ENCODE measurements at regions not wholly inside any gene's neighbourhood (a gene's known extent, or its start where the extent isn't known, plus 50 kb on each side); places are given as distances from the start of the nearest gene placed in this dataset.
A peak's percentile ranks its signal among the peaks of the same experiment; 100 is the strongest.
"Not testable (repeated sequence)": the region's sequence is repeated elsewhere in the genome, so short reads cannot be mapped to it uniquely, and the experiment has no call there.

- Mint-ChIP-seq H3K4me3 (no peak overlapping the region), H3K27me3 (no peaks in the 10 kb centered on the region), H3K9me3 (peaks cover 0 to 13% (median 4%) of the 10 kb centered on the region in 8 donors), H3K27ac (no peak overlapping the region), H3K4me1 (no peaks in the 10 kb centered on the region), H3K36me3 (no peaks in the 10 kb centered on the region)
- no peaks in the 10 kb centered on the region for H3K36me3 ChIP-seq (ENCODE audit: insufficient read depth, low read length)
- DNase-seq, result no peak
- H3K4me1 ChIP-seq (ENCODE audit: insufficient read depth, low read length), result no peaks in the 10 kb centered on the region
- intact Hi-C loops (cut with micrococcal nuclease), result no loop called here
- ChIA-PET CTCF (ENCODE audit: partially characterized antibody) (no interaction called here), POLR2A (ENCODE audit: partially characterized antibody) (no interaction called here)
- H3K4me3 ChIP-seq (ENCODE audit: low read length in 2 of 2), result no peak overlapping the region
- no peaks in the 10 kb centered on the region for H3K27me3 ChIP-seq (ENCODE audit: insufficient read depth, low read length)
- H3K27ac ChIP-seq (ENCODE audit: low read depth, low read length), result no peak overlapping the region
- no peaks in the 10 kb centered on the region for H3K9me3 ChIP-seq (ENCODE audit: control insufficient read depth in 1 of 2, low read length in 2 of 2)
Observed at GRCh38 chr6:49110916-49111315, 352.1 kb downstream of the MMUT start.

- H3K27ac ChIP-seq (ENCODE audit: low read depth, low read length); H3K36me3 Mint-ChIP-seq; H3K4me1 Mint-ChIP-seq; H3K4me3 Mint-ChIP-seq; CTCF ChIA-PET (ENCODE audit: partially characterized antibody); DNase-seq; H3K4me1 ChIP-seq (ENCODE audit: insufficient read depth, low read length); H3K4me3 ChIP-seq (ENCODE audit: low read length in 2 of 2); H3K36me3 ChIP-seq (ENCODE audit: insufficient read depth, low read length); H3K9me3 ChIP-seq (ENCODE audit: control insufficient read depth in 1 of 2, low read length in 2 of 2); H3K27me3 ChIP-seq (ENCODE audit: insufficient read depth, low read length); POLR2A ChIA-PET (ENCODE audit: partially characterized antibody); H3K27me3 Mint-ChIP-seq; H3K27ac Mint-ChIP-seq; intact Hi-C loops (cut with micrococcal nuclease): not testable (repeated sequence)
- H3K9me3 Mint-ChIP-seq, result peaks cover 0 to 12% (median 1%) of the 10 kb centered on the region in 8 donors
Observed at GRCh38 chr6:49097664-49098063, 365.4 kb downstream of the MMUT start.

- no peaks in the 10 kb centered on the region for H3K36me3 ChIP-seq (ENCODE audit: insufficient read depth, low read length)
- no peak overlapping the region for H3K27ac ChIP-seq (ENCODE audit: low read depth, low read length)
- Mint-ChIP-seq H3K27ac (no peak overlapping the region), H3K9me3 (peaks cover 0 to 12% (median 1%) of the 10 kb centered on the region in 8 donors), H3K36me3 (no peaks in the 10 kb centered on the region), H3K27me3 (no peaks in the 10 kb centered on the region), H3K4me3 (no peak overlapping the region), H3K4me1 (no peaks in the 10 kb centered on the region)
- no peaks in the 10 kb centered on the region for H3K4me1 ChIP-seq (ENCODE audit: insufficient read depth, low read length)
- intact Hi-C loops (cut with micrococcal nuclease), result no loop called here
- no peak for DNase-seq
- CTCF ChIA-PET (ENCODE audit: partially characterized antibody), result no interaction called here
- POLR2A ChIA-PET (ENCODE audit: partially characterized antibody), result no interaction called here
- H3K4me3 ChIP-seq (ENCODE audit: low read length in 2 of 2), result no peak overlapping the region
- no peaks in the 10 kb centered on the region for H3K27me3 ChIP-seq (ENCODE audit: insufficient read depth, low read length)
- H3K9me3 ChIP-seq (ENCODE audit: control insufficient read depth in 1 of 2, low read length in 2 of 2), result no peaks in the 10 kb centered on the region
Observed at GRCh38 chr6:49097116-49097515, 365.9 kb downstream of the MMUT start.

- H3K9me3 ChIP-seq (ENCODE audit: control insufficient read depth in 1 of 2, low read length in 2 of 2), result peaks cover 0 to 2% of the 10 kb centered on the region in 2 donors
- H3K36me3 ChIP-seq (ENCODE audit: insufficient read depth, low read length), result no peaks in the 10 kb centered on the region
- Mint-ChIP-seq H3K27ac (no peak overlapping the region), H3K27me3 (no peaks in the 10 kb centered on the region), H3K36me3 (no peaks in the 10 kb centered on the region), H3K4me3 (no peak overlapping the region), H3K4me1 (no peaks in the 10 kb centered on the region), H3K9me3 (peaks cover 0 to 10% (median 0%) of the 10 kb centered on the region in 8 donors)
- intact Hi-C loops (cut with micrococcal nuclease), result no loop called here
- no peak overlapping the region for H3K4me3 ChIP-seq (ENCODE audit: low read length in 2 of 2)
- no peaks in the 10 kb centered on the region for H3K27me3 ChIP-seq (ENCODE audit: insufficient read depth, low read length)
- POLR2A ChIA-PET (ENCODE audit: partially characterized antibody), result no interaction called here
- CTCF ChIA-PET (ENCODE audit: partially characterized antibody), result no interaction called here
- DNase-seq, result no peak
- H3K27ac ChIP-seq (ENCODE audit: low read depth, low read length), result no peak overlapping the region
- no peaks in the 10 kb centered on the region for H3K4me1 ChIP-seq (ENCODE audit: insufficient read depth, low read length)
Observed at GRCh38 chr6:49088631-49089030, 374.4 kb downstream of the MMUT start.

- Mint-ChIP-seq H3K9me3 (peaks cover 0 to 10% (median 2%) of the 10 kb centered on the region in 8 donors), H3K36me3 (no peaks in the 10 kb centered on the region), H3K27me3 (no peaks in the 10 kb centered on the region), H3K27ac (no peak overlapping the region), H3K4me1 (no peaks in the 10 kb centered on the region), H3K4me3 (no peak overlapping the region)
- no peaks in the 10 kb centered on the region for H3K4me1 ChIP-seq (ENCODE audit: insufficient read depth, low read length)
- no peak overlapping the region for H3K27ac ChIP-seq (ENCODE audit: low read depth, low read length)
- no peak overlapping the region for H3K4me3 ChIP-seq (ENCODE audit: low read length in 2 of 2)
- intact Hi-C loops (cut with micrococcal nuclease), result no loop called here
- peaks cover 0 to 4% of the 10 kb centered on the region in 2 donors for H3K9me3 ChIP-seq (ENCODE audit: control insufficient read depth in 1 of 2, low read length in 2 of 2)
- CTCF ChIA-PET (ENCODE audit: partially characterized antibody), result no interaction called here
- H3K36me3 ChIP-seq (ENCODE audit: insufficient read depth, low read length), result no peaks in the 10 kb centered on the region
- H3K27me3 ChIP-seq (ENCODE audit: insufficient read depth, low read length), result no peaks in the 10 kb centered on the region
- POLR2A ChIA-PET (ENCODE audit: partially characterized antibody), result no interaction called here
- no peak for DNase-seq
Observed at GRCh38 chr6:49087369-49087768, 375.7 kb downstream of the MMUT start.

GRCh38 chr6:49082611-49083010 lies 380.4 kb downstream of the MMUT start:
- intact Hi-C loops (cut with micrococcal nuclease), result no loop called here
- H3K9me3 ChIP-seq (ENCODE audit: control insufficient read depth in 1 of 2, low read length in 2 of 2), result peaks cover 0 to 4% of the 10 kb centered on the region in 2 donors
- no peaks in the 10 kb centered on the region for H3K27me3 Mint-ChIP-seq
- no peaks in the 10 kb centered on the region for H3K36me3 ChIP-seq (ENCODE audit: insufficient read depth, low read length)
- peaks cover 0 to 11% (median 4%) of the 10 kb centered on the region in 8 donors for H3K9me3 Mint-ChIP-seq
- no peak for DNase-seq
- no peak overlapping the region for H3K4me3 Mint-ChIP-seq
- no peaks in the 10 kb centered on the region for H3K4me1 Mint-ChIP-seq
- H3K27me3 ChIP-seq (ENCODE audit: insufficient read depth, low read length), result no peaks in the 10 kb centered on the region
- H3K27ac Mint-ChIP-seq, result no peak overlapping the region
- no peaks in the 10 kb centered on the region for H3K4me1 ChIP-seq (ENCODE audit: insufficient read depth, low read length)
- ChIA-PET CTCF (ENCODE audit: partially characterized antibody) (no interaction called here), POLR2A (ENCODE audit: partially characterized antibody) (no interaction called here)
- no peak overlapping the region for H3K4me3 ChIP-seq (ENCODE audit: low read length in 2 of 2)
- H3K27ac ChIP-seq (ENCODE audit: low read depth, low read length), result no peak overlapping the region
- H3K36me3 Mint-ChIP-seq, result no peaks in the 10 kb centered on the region

GRCh38 chr6:49072885-49073620 lies 390.0 kb downstream of the MMUT start:
- Mint-ChIP-seq H3K4me1 (no peaks in the 10 kb centered on the region), H3K36me3 (no peaks in the 10 kb centered on the region), H3K27me3 (no peaks in the 10 kb centered on the region), H3K9me3 (peaks cover 0 to 17% (median 4%) of the 10 kb centered on the region in 8 donors), H3K27ac (peak overlapping the region in 1 of 7 donors; percentile 53), H3K4me3 (no peak overlapping the region)
- Histone ChIP-seq H3K27me3 (ENCODE audit: insufficient read depth, low read length) (no peaks in the 10 kb centered on the region), H3K4me1 (ENCODE audit: insufficient read depth, low read length) (no peaks in the 10 kb centered on the region), H3K36me3 (ENCODE audit: insufficient read depth, low read length) (no peaks in the 10 kb centered on the region), H3K9me3 (ENCODE audit: control insufficient read depth in 1 of 2, low read length in 2 of 2) (no peaks in the 10 kb centered on the region), H3K4me3 (ENCODE audit: low read length in 2 of 2) (no peak overlapping the region), H3K27ac (ENCODE audit: low read depth, low read length) (no peak overlapping the region)
- intact Hi-C loops (cut with micrococcal nuclease), result no loop called here
- ChIA-PET CTCF (ENCODE audit: partially characterized antibody) (no interaction called here), POLR2A (ENCODE audit: partially characterized antibody) (no interaction called here)
- DNase-seq, result no peak

GRCh38 chr6:49072146-49072545 lies 390.9 kb downstream of the MMUT start:
- Mint-ChIP-seq H3K27me3 (no peaks in the 10 kb centered on the region), H3K36me3 (no peaks in the 10 kb centered on the region), H3K9me3 (peaks cover 0 to 11% (median 3%) of the 10 kb centered on the region in 8 donors), H3K4me3 (no peak overlapping the region), H3K4me1 (no peaks in the 10 kb centered on the region), H3K27ac (no peak overlapping the region)
- Histone ChIP-seq H3K4me1 (ENCODE audit: insufficient read depth, low read length) (no peaks in the 10 kb centered on the region), H3K4me3 (ENCODE audit: low read length in 2 of 2) (no peak overlapping the region), H3K9me3 (ENCODE audit: control insufficient read depth in 1 of 2, low read length in 2 of 2) (no peaks in the 10 kb centered on the region), H3K27me3 (ENCODE audit: insufficient read depth, low read length) (no peaks in the 10 kb centered on the region), H3K27ac (ENCODE audit: low read depth, low read length) (no peak overlapping the region), H3K36me3 (ENCODE audit: insufficient read depth, low read length) (no peaks in the 10 kb centered on the region)
- ChIA-PET CTCF (ENCODE audit: partially characterized antibody) (no interaction called here), POLR2A (ENCODE audit: partially characterized antibody) (no interaction called here)
- intact Hi-C loops (cut with micrococcal nuclease), result no loop called here
- DNase-seq, result no peak
